Fibroblast of mammary gland (primary cell): ENCODE measurements at regions not wholly inside any gene's neighbourhood (a gene's known extent, or its start where the extent isn't known, plus 50 kb on each side); places are given as distances from the start of the nearest gene placed in this dataset.

ENCODE experiments used
- DNase-seq: peaks from one replicate; pipeline ENCODE4 v3.0.0-alpha.2; 2010; ENCODE audit warnings: low read depth
- H3K4me3 ChIP-seq: 2 replicates; pipeline ENCODE4 v1.5.1; 2011; ENCODE audit warnings: low read depth, mild to moderate bottlenecking, low read length, moderate library complexity; ENCODE audit not compliant: control insufficient read depth
- TF ChIP-seq, protein P1 (sequence below): conservative IDR thresholded peaks from 2 replicates; pipeline ENCODE4 v1.5.1; 2011; ENCODE audit warnings: low read depth, low read length, inconsistent platforms; ENCODE audit not compliant: control insufficient read depth, insufficient read depth

DNA sequence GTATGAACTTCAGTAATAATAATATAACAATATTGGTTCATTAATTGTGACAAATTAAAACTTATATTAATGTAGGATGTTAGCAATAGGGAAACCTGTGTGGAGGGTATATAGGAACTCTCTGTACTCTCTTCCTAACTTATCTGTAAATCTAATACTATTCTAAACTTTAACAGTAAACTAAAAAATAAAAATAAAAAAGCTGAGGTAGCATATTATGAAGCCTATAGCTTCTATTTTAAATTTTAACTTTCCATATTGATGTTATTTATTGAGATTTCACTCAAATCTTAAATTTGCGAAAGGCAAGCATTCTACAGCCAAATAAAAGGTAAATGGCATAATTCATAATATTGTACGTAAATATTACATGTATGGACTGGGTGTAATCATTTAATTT lies 326.4 kb downstream of the MEI4 start:
- DNase-seq, result no peak
- TF ChIP-seq, protein P1, sequence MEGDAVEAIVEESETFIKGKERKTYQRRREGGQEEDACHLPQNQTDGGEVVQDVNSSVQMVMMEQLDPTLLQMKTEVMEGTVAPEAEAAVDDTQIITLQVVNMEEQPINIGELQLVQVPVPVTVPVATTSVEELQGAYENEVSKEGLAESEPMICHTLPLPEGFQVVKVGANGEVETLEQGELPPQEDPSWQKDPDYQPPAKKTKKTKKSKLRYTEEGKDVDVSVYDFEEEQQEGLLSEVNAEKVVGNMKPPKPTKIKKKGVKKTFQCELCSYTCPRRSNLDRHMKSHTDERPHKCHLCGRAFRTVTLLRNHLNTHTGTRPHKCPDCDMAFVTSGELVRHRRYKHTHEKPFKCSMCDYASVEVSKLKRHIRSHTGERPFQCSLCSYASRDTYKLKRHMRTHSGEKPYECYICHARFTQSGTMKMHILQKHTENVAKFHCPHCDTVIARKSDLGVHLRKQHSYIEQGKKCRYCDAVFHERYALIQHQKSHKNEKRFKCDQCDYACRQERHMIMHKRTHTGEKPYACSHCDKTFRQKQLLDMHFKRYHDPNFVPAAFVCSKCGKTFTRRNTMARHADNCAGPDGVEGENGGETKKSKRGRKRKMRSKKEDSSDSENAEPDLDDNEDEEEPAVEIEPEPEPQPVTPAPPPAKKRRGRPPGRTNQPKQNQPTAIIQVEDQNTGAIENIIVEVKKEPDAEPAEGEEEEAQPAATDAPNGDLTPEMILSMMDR, result no peak
- H3K4me3 ChIP-seq, result no peak overlapping the region

DNA sequence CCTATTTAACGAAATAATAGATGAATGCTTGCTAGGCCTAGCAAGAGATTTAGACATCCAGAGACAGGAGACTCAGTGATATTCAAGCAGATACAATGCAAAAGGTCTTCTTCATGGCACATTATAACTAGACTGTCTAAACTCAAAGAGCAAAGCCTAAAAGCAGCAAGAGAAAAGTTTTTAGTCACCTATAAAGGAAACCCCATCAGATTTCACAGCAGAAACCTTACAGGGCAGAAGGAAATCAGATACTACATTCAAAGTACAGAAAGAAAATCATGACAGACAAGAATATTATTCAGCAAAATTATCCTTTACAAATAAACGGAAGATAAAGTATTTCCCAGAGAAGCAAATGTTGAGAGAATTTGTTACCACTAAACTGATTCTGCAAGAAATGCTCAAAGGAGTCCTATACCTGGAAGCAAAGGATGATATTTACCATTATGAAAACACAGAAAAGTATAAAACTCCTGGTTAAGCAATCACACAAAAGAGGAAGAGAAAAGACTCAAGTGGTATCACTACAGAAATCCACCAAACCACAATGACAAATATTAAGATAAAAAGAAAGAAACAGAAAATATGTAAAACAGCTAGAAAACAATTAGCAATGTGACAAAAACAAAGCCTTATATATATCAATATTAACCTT lies 333.7 kb downstream of the MEI4 start:
- TF ChIP-seq, protein P1, result no peak
- H3K4me3 ChIP-seq, result no peak overlapping the region
- DNase-seq, result no peak

DNA sequence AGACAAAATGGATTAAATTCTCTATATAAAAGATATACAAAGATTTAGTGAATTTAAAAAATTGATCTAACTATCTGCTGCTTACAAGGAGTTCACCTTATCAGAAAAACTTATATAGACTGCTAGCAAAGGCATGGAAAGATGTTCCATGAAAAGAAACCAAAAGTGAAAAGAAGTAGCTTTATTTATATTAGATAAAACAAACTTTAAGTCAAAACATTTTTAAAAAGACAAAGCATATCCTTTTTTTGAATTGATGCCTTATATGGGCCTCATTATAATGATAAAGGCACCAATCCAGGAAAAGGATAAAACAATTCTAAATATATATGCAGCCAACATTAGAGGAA lies 334.2 kb downstream of the MEI4 start:
- no peak for DNase-seq
- TF ChIP-seq, protein P1, result no peak
- no peak overlapping the region for H3K4me3 ChIP-seq

DNA sequence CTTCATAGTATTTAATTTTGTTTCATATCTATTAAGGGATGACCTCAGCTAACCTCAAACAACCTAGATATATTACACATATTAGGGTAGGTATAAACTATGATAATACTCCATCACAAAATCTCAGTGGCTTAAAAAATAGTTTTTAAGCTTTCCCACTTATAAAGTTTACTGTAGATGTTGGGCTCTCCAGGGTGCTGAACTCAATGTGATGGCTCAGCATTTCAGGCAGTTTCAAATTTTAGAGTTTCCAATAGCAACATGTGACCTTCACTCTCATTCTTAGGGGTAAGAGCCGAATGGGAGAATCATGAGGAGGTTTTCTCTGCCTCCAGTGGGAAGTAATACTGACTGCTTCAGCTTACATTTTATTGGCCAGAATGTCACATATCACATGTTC lies 357.3 kb downstream of the MEI4 start:
- DNase-seq, result no peak
- TF ChIP-seq, protein P1, result no peak
- no peak overlapping the region for H3K4me3 ChIP-seq

DNA sequence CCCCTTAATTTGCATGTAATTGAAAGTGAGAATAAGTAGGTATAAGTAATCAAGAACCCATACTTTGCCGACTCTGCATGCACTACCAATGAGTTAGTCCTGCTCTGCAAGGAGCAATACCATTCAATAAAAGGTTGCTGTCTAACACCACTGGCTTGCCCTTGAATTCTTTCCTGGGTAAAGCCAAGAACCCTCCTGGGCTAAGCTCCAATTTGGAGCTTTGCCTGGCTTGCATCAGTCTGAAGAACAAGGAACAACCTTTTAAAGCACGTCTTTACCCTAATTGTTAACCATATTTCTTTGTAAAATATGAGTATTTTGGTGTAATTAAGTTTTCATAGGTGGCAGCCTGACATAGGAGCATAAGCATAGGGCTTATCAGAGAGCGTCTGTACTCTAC lies 367.7 kb downstream of the MEI4 start:
- DNase-seq, result no peak
- no peak overlapping the region for H3K4me3 ChIP-seq
- TF ChIP-seq, protein P1, result no peak

DNA sequence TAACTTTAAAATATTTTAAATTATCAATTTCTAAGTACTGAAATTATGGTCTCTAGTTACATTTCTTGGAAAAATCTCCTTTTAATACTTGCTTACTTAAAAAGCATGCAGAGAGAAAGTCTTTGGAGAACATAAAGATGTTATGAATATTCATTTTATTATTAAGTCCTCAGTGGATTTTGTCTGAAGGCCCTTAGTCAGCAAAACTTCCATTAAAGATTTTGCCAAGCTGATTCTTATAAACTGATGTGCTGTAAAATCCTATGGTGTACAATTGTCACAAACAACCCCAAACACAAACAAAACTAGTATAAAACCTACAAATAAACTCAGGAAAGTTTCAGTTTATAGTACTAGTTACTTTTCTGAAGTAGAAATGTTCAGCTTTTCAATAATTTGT lies 372.7 kb downstream of the MEI4 start:
- TF ChIP-seq, protein P1, result no peak
- no peak overlapping the region for H3K4me3 ChIP-seq
- no peak for DNase-seq

DNA sequence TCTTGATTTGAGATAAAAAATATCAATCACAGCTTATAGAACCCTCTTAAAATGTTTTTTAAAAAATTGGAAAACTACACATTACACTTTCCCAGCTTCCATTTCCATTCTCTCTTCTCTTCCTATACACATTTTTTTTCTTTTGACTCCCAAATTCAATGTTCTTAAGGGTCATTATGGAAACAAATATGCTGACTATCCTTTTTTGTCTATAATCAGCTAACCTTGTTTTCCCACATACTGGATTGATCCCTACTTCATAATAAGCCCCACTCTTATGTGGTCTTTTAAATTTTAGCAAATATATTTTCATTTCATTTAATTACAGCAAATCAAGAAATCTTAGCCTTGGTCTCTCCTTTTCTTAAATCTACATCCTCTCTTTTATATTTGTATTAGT lies 378.4 kb downstream of the MEI4 start:
- DNase-seq, result no peak
- TF ChIP-seq, protein P1, result no peak
- H3K4me3 ChIP-seq, result no peak overlapping the region
